ENCODE measurements at regions not wholly inside any gene's neighbourhood (a gene's known extent, or its start where the extent isn't known, plus 50 kb on each side); places are given as distances from the start of the nearest gene placed in this dataset.

- Histone ChIP-seq H3K9me3 (ENCODE audit: control insufficient read depth, insufficient read depth, low read length) (peaks cover 36% of the 10 kb centered on the region), H3K4me1 (ENCODE audit: control insufficient read depth, low read length) (peaks cover 54% of the 10 kb centered on the region), H3K9me2 (replicated peaks; ENCODE audit: control insufficient read depth, low read length) (no peaks in the 10 kb centered on the region), H3K79me2 (ENCODE audit: control insufficient read depth, low read length) (no peaks in the 10 kb centered on the region), H3K4me2 (ENCODE audit: low read length) (peak overlapping the region; percentile 47; the same call in 1 of the 2 replicates), H3K4me3 (ENCODE audit: low read length) (no peak overlapping the region), H3K27ac (ENCODE audit: low read depth, low read length) (peak overlapping the region; percentile 100), H3F3A (ENCODE audit: control insufficient read depth, insufficient read depth) (peaks cover 28% of the 10 kb centered on the region), H3K36me3 (ENCODE audit: control insufficient read depth, low read length) (peaks cover 19% of the 10 kb centered on the region), H4K20me1 (ENCODE audit: control insufficient read depth, insufficient read depth, low read depth, low read length) (no peaks in the 10 kb centered on the region), H3K27me3 (ENCODE audit: control insufficient read depth, low read length) (no peaks in the 10 kb centered on the region)
- no peak for TF ChIP-seq CTCF (IDR thresholded peaks at IDR 0.05; ENCODE audit: low read depth, low read length, poor library complexity, severe bottlenecking)
- TF ChIP-seq EZH2phosphoT487 (IDR thresholded peaks at IDR 0.05; ENCODE audit: borderline replicate concordance, low read length): no peak
Measured at GRCh38 chr22:49382451-49382735, 445.3 kb downstream of the BRD1 start.

- peak overlapping the region; percentile 100 for H3K27ac ChIP-seq (ENCODE audit: low read depth, low read length)
- H3K79me2 ChIP-seq (ENCODE audit: control insufficient read depth, low read length): no peaks in the 10 kb centered on the region
- no peaks in the 10 kb centered on the region for H3K27me3 ChIP-seq (ENCODE audit: control insufficient read depth, low read length)
- peaks cover 39% of the 10 kb centered on the region for H3K9me3 ChIP-seq (ENCODE audit: control insufficient read depth, insufficient read depth, low read length)
- H3K36me3 ChIP-seq (ENCODE audit: control insufficient read depth, low read length): peaks cover 19% of the 10 kb centered on the region
- H3F3A ChIP-seq (ENCODE audit: control insufficient read depth, insufficient read depth): peaks cover 28% of the 10 kb centered on the region
- peak overlapping the region; percentile 22 for H3K4me3 ChIP-seq (ENCODE audit: low read length)
- H3K9me2 ChIP-seq (replicated peaks; ENCODE audit: control insufficient read depth, low read length): no peaks in the 10 kb centered on the region
- peaks cover 54% of the 10 kb centered on the region for H3K4me1 ChIP-seq (ENCODE audit: control insufficient read depth, low read length)
- H3K4me2 ChIP-seq (ENCODE audit: low read length): peak overlapping the region; percentile 47
- no peak for TF ChIP-seq EZH2phosphoT487 (IDR thresholded peaks at IDR 0.05; ENCODE audit: borderline replicate concordance, low read length)
- TF ChIP-seq CTCF (IDR thresholded peaks at IDR 0.05; ENCODE audit: low read depth, low read length, poor library complexity, severe bottlenecking): no peak
- no peaks in the 10 kb centered on the region for H4K20me1 ChIP-seq (ENCODE audit: control insufficient read depth, insufficient read depth, low read depth, low read length)
Measured at GRCh38 chr22:49381595-49382450, 445.9 kb downstream of the BRD1 start.

- Histone ChIP-seq H3F3A (ENCODE audit: control insufficient read depth, insufficient read depth) (peaks cover 28% of the 10 kb centered on the region), H4K20me1 (ENCODE audit: control insufficient read depth, insufficient read depth, low read depth, low read length) (no peaks in the 10 kb centered on the region), H3K79me2 (ENCODE audit: control insufficient read depth, low read length) (no peaks in the 10 kb centered on the region), H3K4me1 (ENCODE audit: control insufficient read depth, low read length) (peaks cover 62% of the 10 kb centered on the region), H3K4me3 (ENCODE audit: low read length) (peak overlapping the region; percentile 22), H3K27ac (ENCODE audit: low read depth, low read length) (peak overlapping the region; percentile 100), H3K9me3 (ENCODE audit: control insufficient read depth, insufficient read depth, low read length) (peaks cover 39% of the 10 kb centered on the region), H3K4me2 (ENCODE audit: low read length) (peak overlapping the region; percentile 47), H3K9me2 (replicated peaks; ENCODE audit: control insufficient read depth, low read length) (no peaks in the 10 kb centered on the region), H3K36me3 (ENCODE audit: control insufficient read depth, low read length) (peaks cover 19% of the 10 kb centered on the region), H3K27me3 (ENCODE audit: control insufficient read depth, low read length) (no peaks in the 10 kb centered on the region)
- TF ChIP-seq EZH2phosphoT487 (IDR thresholded peaks at IDR 0.05; ENCODE audit: borderline replicate concordance, low read length): no peak
- no peak for TF ChIP-seq CTCF (IDR thresholded peaks at IDR 0.05; ENCODE audit: low read depth, low read length, poor library complexity, severe bottlenecking)
Measured at GRCh38 chr22:49380828-49381114, 446.9 kb downstream of the BRD1 start.
